ENCODE measurements at regions not wholly inside any gene's neighbourhood (a gene's known extent, or its start where the extent isn't known, plus 50 kb on each side); places are given as distances from the start of the nearest gene placed in this dataset.

DNA sequence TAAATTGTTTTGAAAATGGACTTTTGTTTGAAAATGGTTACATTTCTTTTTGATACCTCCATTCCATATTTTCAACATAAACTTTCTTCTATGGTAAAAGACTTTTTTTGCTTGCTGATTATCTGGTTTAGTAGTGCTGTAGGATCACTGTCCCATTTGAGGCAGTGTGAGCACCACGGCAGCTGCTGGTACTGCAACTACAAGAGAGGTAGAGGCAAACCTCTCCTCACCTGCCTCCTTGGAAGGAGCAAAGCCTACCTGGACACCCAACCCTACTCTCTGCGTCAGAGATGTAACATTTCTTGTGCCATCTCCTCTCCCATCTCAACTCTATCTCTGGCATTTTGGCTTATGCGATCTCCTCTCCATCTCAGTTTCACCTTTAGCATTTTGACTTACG, 460.1 kb downstream of the SHQ1 start:
- no peak for DNase-seq

DNA sequence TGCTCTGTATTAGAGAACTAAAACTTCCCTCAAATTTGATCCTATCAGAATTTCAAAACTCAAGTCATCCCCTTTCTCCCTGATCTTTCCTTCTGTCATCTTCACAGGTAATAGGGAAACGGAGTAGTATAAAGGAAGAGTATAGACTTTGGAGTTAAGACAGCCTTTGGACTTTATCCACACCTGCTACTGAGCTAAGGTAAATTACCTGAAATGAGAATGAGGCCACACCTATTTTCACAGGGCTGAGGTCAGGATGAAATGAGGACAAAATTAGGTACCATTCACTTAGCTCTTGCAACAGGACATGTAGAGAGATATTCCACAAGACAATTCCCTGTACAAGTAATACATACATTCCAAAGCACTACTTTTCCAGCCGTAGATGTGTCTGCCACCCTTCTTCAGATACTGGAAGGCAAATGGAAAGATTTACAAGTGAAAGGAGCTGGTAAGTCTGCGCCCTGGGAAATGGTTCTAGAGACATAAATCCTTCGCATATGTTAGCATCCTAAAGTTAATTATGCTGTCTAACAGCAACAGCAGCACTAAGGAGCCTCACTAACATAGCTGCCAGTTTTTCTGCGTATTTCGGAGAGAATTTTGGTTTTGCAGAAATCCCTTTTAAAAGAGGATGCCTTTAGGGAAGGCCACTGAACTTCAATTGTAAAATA, 461.8 kb downstream of the SHQ1 start:
- DNase-seq, result no peak

- DNase-seq, result no peak
Observed at GRCh38 chr3:72385167-72385566, 463.1 kb downstream of the SHQ1 start.

GRCh38 chr3:72384602-72385001, 463.6 kb downstream of the SHQ1 start:
- no peak for DNase-seq

DNA sequence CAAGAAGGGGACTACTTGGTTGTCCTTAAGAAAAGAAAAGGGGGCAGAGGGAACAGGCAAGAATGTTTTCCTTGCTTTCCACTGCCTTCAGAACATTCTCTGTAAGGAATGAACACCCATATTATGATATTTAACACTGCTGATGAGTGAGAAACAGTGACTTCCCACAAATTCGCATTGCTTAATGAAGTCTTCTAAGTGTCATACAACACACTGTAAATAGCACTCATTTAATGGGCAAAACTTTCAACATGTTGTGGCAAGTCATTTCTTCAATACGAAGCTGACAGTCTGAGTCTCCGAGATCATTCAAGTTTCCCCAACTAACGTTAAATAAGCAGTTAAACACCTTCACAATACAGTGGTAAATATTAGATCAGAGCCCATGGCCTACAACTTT, 464.4 kb downstream of the SHQ1 start:
- DNase-seq, result no peak

- no peak for DNase-seq
Observed at GRCh38 chr3:72383230-72383629, 465.0 kb downstream of the SHQ1 start.

GRCh38 chr3:72382460-72382859, 465.8 kb downstream of the SHQ1 start:
- no peak for DNase-seq

DNA sequence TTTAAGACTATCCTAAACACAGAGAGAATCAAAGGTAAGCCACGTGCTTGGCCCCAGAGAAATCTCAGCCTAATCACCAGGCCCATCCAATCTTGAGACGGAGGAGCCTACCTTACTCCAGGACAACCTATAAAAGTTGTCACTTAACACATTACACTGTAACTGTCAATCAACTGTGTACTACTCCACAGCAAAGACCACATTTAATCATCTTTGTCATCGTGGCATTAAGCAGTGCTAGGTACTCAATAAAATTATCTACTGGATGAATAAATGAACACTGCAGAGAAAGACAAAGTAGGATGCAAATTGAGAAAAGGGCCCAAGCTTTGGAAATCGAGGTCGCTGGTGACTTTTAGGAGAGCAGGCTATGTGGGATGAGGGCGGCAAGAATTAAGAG, 466.7 kb downstream of the SHQ1 start:
- DNase-seq, result no peak

DNA sequence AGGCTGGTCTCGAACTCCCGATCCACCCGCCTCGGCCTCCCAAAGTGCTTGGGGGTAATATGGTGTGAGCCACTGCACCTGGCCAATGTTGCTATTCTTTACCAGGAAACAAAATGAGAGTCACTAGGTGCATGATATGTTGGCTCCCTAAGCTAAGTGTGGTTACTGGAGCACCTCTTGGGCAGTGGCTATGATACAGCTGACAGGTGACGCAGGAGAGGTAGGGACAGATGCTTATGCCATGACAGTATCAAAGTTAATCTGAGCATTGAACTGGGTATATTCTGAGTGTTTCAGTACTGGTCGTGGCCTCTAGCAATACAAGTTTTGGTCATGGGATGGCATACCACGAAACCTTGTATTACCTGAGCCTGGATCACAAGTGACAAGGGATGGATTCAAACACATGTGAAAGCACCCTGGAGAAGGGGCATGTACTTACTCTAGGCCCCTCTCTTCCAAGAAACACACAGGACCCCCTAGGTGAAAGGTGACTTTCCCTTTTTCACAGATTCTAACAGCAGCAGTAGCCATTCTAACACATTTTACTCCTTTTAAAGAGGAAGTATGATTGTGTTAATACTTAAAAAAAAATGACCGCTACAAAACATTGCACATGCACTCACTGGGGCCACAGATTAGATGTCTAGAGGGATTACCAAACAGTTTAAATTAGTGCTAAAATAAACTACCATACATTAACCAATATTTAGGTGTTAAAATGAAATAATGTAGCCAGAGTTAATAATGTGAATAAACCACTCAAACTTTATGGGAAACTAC, 467.3 kb downstream of the SHQ1 start:
- DNase-seq, result no peak

DNA sequence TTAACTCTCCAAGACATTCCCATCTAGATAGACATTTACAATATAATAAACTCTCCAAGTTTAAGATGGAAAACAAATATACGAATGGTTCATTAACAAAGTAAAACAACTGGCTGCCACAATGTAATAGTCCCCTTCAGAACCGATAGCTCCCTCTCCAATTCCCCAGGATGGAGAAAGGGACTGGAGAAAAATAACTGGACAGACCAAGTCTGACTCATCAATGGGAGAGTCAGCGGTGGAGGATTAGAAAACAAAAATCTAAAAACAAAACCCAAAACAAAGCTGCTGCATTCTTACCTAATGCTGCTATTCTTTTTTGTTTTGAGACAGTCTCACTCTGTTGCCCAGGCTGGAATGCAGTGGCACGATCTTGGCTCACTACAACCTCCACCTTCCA, 468.1 kb downstream of the SHQ1 start:
- DNase-seq, result no peak

DNA sequence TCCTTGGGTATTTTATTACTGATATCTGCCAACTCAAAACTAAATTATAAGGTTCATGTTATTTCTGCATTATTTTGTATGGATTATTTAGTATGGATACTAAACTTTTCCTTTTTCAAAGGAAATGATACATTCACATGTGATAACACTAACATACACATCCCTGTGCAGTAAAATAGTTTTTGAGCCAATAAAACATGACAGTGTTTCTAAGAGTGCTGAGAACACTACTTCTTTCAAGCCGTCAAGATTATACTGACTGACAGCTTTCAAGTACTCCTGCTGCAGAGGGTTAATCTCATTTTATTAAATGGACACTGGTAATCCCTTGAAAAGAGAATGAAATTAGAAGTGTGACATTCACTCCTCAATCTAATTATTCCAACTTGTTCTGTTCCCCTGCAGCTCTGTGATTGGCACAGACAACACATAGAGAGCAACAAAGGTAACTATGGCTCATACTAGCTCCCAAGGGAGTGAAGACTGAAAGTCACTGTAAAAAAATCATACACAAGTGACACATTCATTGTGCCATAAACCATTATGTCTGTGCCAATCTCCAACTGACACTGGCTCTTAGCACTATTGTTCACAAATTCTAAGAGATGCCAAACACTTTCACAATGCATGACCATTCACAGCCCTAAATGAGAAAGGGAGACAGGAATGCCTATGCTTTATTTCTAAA, 468.6 kb downstream of the SHQ1 start:
- DNase-seq, result no peak

- DNase-seq, result no peak
Observed at GRCh38 chr3:72378287-72378686, 470.0 kb downstream of the SHQ1 start.

GRCh38 chr3:72376956-72377710, 471.1 kb downstream of the SHQ1 start:
- no peak for DNase-seq

DNA sequence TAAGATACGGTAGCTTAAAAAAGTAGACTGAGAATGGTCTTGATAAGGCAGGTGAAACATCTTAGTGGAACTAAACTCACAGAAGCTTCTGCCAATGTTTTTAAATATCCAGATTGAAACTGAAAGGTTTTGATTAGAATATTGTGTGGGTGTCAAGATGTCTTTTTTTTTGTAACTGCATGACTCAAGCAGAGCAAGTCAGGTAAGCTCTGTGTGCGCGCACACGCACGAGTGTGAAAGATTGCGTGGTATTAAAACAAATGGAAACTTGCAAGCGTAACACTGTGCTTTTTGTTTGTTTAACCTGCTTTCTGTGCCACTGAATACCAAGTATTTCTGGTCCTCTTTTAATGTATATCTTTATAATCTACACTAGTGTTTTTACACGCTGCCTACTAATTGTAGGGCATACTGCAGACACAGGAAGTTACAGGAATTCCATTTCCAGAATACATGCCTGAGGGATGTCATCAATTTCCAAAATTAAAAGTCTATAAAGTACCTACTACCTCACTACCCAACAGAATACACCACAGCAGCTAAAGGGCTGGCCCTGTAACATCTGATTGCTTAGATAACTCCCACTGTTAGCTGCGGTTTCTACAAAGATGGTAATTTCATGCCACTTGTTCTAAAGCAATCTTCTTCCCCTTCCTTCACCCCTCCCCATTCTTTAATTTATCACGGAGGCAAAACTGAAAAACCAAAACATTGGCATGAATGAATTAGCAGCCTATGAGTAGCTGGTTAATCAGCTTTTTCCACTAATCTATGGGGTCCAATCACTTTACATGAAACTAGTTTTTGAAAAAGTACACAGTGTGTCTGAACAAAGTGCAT, 472.8 kb downstream of the SHQ1 start:
- DNase-seq, result peak; percentile 37

DNA sequence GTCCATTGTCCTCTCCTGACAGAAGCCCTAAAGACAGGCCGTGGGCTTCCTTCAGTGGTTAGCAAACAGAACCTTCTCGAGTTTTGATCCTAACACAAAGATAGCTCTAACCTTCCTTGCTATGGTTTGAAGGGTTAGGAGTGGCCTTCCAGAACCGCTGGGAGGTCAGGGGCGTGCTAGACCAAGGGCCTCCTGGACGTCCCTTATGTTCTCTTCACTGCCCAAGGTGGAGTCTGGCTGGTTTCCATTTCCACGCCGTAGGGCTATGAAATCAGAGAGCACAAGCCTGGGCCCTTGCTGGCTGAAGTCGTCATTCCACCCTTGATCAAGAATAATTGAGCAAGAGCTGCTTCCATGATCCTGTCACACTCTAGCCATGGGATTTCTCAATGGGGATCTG, 475.1 kb downstream of the SHQ1 start:
- no peak for DNase-seq

DNA sequence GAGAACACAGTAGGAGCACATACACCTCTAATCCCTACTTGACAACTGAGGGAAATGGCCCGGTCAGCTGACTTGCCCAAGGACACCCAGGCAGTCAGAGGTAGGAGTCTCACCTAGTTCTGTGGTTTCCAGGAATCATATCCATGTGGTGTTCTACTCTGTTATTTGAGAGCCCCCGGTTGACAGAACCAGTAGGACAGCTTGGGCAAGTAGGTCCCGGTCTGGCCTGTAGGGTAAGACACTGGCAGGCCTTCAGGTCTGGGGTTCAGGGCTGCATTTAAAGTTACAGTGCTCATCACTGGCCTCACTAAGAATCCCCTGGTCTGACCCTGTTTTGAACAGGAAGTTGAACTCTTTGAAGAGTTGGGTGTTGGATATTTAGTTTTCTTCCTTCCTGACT, 476.1 kb downstream of the SHQ1 start:
- no peak for DNase-seq

DNA sequence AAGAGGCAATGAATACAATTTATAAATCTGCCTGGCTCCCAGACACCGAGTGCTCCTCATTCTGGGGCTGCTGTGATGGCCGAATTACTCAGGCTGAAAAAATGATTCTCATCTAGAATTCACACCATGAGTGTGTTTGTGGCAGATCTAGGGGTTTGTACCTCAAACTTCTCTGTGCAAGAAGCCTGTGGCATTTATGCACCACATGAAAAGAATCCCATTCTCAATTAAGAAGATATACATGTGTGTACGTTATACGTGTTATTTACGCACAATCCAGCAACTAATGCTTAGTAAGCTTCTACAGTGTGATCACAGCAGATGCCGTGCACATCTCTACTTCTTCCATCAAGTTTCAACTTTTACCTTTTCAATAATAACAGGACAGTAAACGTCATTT, 476.8 kb downstream of the SHQ1 start:
- DNase-seq, result no peak

- DNase-seq, result no peak
Observed at GRCh38 chr3:72370947-72371346, 477.3 kb downstream of the SHQ1 start.

GRCh38 chr3:72369681-72370080, 478.6 kb downstream of the SHQ1 start:
- DNase-seq, result no peak

DNA sequence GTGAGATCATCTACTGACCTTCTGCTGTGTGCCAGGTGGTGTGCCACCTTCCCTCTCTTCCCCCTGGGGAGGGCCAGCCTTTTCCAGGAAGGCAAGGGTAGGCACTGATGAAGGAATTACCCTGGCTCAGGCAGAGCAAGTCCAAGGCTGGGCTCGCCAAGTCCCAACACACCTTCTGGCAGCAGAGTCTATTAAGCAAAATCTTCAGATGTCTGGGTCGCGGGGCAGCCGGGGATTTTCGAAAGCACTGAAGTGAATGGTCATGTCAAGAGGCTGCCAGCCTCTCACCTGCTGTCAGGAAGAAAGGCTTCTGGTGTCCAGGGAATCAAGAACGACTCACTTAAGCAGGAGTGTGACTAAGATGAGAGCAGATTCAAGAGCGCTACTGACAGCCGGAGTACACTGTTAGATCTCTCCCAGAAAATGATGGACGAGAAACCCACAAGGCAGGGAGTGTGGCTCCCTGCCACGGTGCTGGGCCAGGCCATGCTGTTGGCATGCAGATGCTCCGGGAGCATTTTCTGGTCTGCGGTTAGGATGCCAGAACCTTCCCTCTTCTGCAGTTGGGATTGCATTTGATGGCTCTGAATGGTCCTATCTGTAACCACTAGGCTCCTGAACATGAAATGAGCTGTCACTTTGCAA, 479.8 kb downstream of the SHQ1 start:
- no peak for DNase-seq

- DNase-seq, result no peak
Observed at GRCh38 chr3:72361990-72362389, 486.3 kb downstream of the SHQ1 start.

- no peak for DNase-seq
Observed at GRCh38 chr3:72359743-72360142, 488.5 kb downstream of the SHQ1 start.
